IMR-90 (cell line): ENCODE measurements at regions not wholly inside any gene's neighbourhood (a gene's known extent, or its start where the extent isn't known, plus 50 kb on each side); places are given as distances from the start of the nearest gene placed in this dataset.
"Not testable (repeated sequence)": the region's sequence is repeated elsewhere in the genome, so short reads cannot be mapped to it uniquely, and the experiment has no call there.

ENCODE experiments used
- ATAC-seq: fragments of 200-7000 bp; cut with Tn5 transposase; 2 replicates; pipeline ENCODE4 v1.9.1; 2020; ENCODE audit warnings: low read depth, mild to moderate bottlenecking, moderate library complexity
- BruUV-seq: library from RNA; stranded (reverse); fragments of 400-500 nt; replicated peaks from 2 replicates; lab custom pipeline; 2021; lab: Mats Ljungman, UMichigan
- CTCF ChIA-PET: fragments of 300-600 bp; formaldehyde crosslinking; extraction: SDS; loops from one replicate; lab custom pipeline; 2021; ENCODE audit warnings: antibody characterized with exemption; lab: Yijun Ruan, JAX
- POLR2A ChIA-PET: fragments of 300-600 bp; sonication (Branson Sonifier 250); formaldehyde crosslinking; loops from one replicate; lab custom pipeline; 2022; ENCODE audit warnings: antibody characterized with exemption; ENCODE audit not compliant: unreplicated experiment; lab: Charles Lee
- DNase-seq: peaks from one replicate; pipeline ENCODE4 v3.0.0; 2013
- H2AFZ ChIP-seq: replicated peaks from 2 replicates; pipeline ENCODE3; 2013; ENCODE audit warnings: low read length, mild to moderate bottlenecking; ENCODE audit not compliant: poor library complexity
- H2AK5ac ChIP-seq: 2 replicates; pipeline ENCODE4 v1.6.1; 2013; ENCODE audit warnings: low read depth, low read length, inconsistent platforms
- H2AK9ac ChIP-seq: replicated peaks from 2 replicates; pipeline ENCODE3; 2013; ENCODE audit warnings: mild to moderate bottlenecking, low read depth, low read length, moderate library complexity; ENCODE audit not compliant: poor library complexity
- H2BK120ac ChIP-seq: 2 replicates; pipeline ENCODE4 v1.6.1; 2013; ENCODE audit warnings: low read depth, low read length, inconsistent platforms
- H2BK15ac ChIP-seq: 3 replicates; pipeline ENCODE4 v1.6.1; 2013; ENCODE audit warnings: low read depth, low read length, inconsistent platforms
- H2BK20ac ChIP-seq: 2 replicates; pipeline ENCODE4 v1.6.1; 2013; ENCODE audit warnings: low read depth, mild to moderate bottlenecking, inconsistent platforms, low read length, moderate library complexity
- H2BK5ac ChIP-seq: 2 replicates; pipeline ENCODE4 v1.6.1; 2013; ENCODE audit warnings: mild to moderate bottlenecking, low read depth, low read length, inconsistent platforms; ENCODE audit not compliant: poor library complexity, severe bottlenecking
- H3K14ac ChIP-seq: replicated peaks from 2 replicates; pipeline ENCODE4 v1.6.1; 2013; ENCODE audit warnings: low read depth, low read length, inconsistent platforms
- H3K18ac ChIP-seq: 2 replicates; pipeline ENCODE4 v1.6.1; 2013; ENCODE audit warnings: low read depth, low read length, control low read depth
- H3K23ac ChIP-seq: 2 replicates; pipeline ENCODE4 v1.6.1; 2013; ENCODE audit warnings: low read depth, low read length, inconsistent platforms
- H3K27ac ChIP-seq: 2 replicates; pipeline ENCODE4 v1.5.1; 2013; ENCODE audit warnings: mild to moderate bottlenecking, control low read depth, low read length; ENCODE audit not compliant: insufficient read depth
- H3K27me3 ChIP-seq: 2 replicates; pipeline ENCODE4 v1.6.1; 2013; ENCODE audit warnings: low read length; ENCODE audit not compliant: control insufficient read depth, insufficient read depth
- H3K36me3 ChIP-seq: 2 replicates; pipeline ENCODE4 v1.6.1; 2013; ENCODE audit warnings: low read length, mixed read lengths; ENCODE audit not compliant: control insufficient read depth, insufficient read depth
- H3K4ac ChIP-seq: 2 replicates; pipeline ENCODE4 v1.6.1; 2013; ENCODE audit warnings: low read depth, low read length, inconsistent platforms
- H3K4me1 ChIP-seq: 2 replicates; pipeline ENCODE4 v1.6.1; 2013; ENCODE audit warnings: low read length, mixed read lengths; ENCODE audit not compliant: control insufficient read depth, insufficient read depth
- H3K4me2 ChIP-seq: 2 replicates; pipeline ENCODE4 v1.6.1; 2013; ENCODE audit warnings: low read depth, mild to moderate bottlenecking, control low read depth, low read length, moderate library complexity
- H3K4me3 ChIP-seq: 2 replicates; pipeline ENCODE4 v1.5.1; 2013; ENCODE audit warnings: low read depth, mild to moderate bottlenecking, control low read depth, low read length, moderate library complexity; ENCODE audit not compliant: insufficient read depth
- H3K56ac ChIP-seq: 2 replicates; pipeline ENCODE4 v1.6.1; 2013; ENCODE audit warnings: low read length, inconsistent platforms; ENCODE audit not compliant: insufficient read depth; ENCODE audit errors: extremely low read depth
- H3K79me1 ChIP-seq, 2 experiments: 2 replicates each; pipeline ENCODE4 v1.6.1; 2013; ENCODE audit warnings: low read length in 2 of 2, inconsistent platforms in 1 of 2, low read depth in 1 of 2
- H3K9ac ChIP-seq: 2 replicates; pipeline ENCODE4 v1.6.1; 2013; ENCODE audit warnings: low read depth, low read length, control low read depth
- H3K9me1 ChIP-seq: 2 replicates; pipeline ENCODE4 v1.6.1; 2013; ENCODE audit warnings: low read length, inconsistent platforms; ENCODE audit not compliant: insufficient read depth
- H3K9me3 ChIP-seq: 2 replicates; pipeline ENCODE4 v1.6.1; 2013; ENCODE audit warnings: low read length; ENCODE audit not compliant: control insufficient read depth, insufficient read depth
- H4K20me1 ChIP-seq: 2 replicates; pipeline ENCODE4 v1.6.1; 2013; ENCODE audit warnings: low read length, inconsistent platforms; ENCODE audit not compliant: insufficient read depth
- H4K5ac ChIP-seq: 2 replicates; pipeline ENCODE4 v1.6.1; 2013; ENCODE audit warnings: mild to moderate bottlenecking, low read depth, low read length, control low read depth
- H4K8ac ChIP-seq, 2 experiments: 2 replicates each; pipeline ENCODE4 v1.6.1; 2013; ENCODE audit warnings: low read depth in 2 of 2, low read length in 2 of 2, control low read depth in 1 of 2, inconsistent platforms in 1 of 2
- H4K91ac ChIP-seq: 2 replicates; pipeline ENCODE4 v1.6.1; 2013; ENCODE audit warnings: low read depth, low read length, inconsistent platforms; ENCODE audit not compliant: insufficient read depth
- CTCF ChIP-seq: conservative IDR thresholded peaks from 2 replicates; pipeline ENCODE4 v1.5.1; 2012; ENCODE audit warnings: mild to moderate bottlenecking, low read depth, low read length, improper control_type of control experiment
- RAD21 ChIP-seq: IDR thresholded peaks from 2 replicates; pipeline ENCODE4 v1.6.1; 2012; ENCODE audit warnings: low read length, improper control_type of control experiment
- SMC3 ChIP-seq: fragments of 150-350 bp; IDR thresholded peaks from 2 replicates; pipeline ENCODE4 v1.6.1; 2016; ENCODE audit warnings: low read depth, mild to moderate bottlenecking, antibody characterized with exemption, low read length, moderate library complexity
- WGBS, 2 experiments: methylation state at CpG; one replicate each; pipeline versions ENCODE4 v1.1.5 to v1.1.7; 2013; ENCODE audit warnings: missing lambda C conversion rate in 2 of 2; ENCODE audit not compliant: insufficient read length in 1 of 2; ENCODE audit errors: extremely low coverage in 2 of 2; 5-methylcytosine and 5-hydroxymethylcytosine counted together
- dilution Hi-C: fragments of 300-500 bp; cut with HindIII; formaldehyde crosslinking; loops from one replicate; pipeline ENCODE4 v1.14.3; 2018; ENCODE audit warnings: low sequenced_read_pairs; ENCODE audit not compliant: unreplicated experiment
- in situ Hi-C: fragments of 300-500 bp; cut with MboI; formaldehyde crosslinking; loops from 3 replicates; pipeline ENCODE4 v1.14.3; 2019; ENCODE audit warnings: low sequenced_read_pairs, inconsistent platforms, mixed read lengths
- intact Hi-C: fragments of 100-400 bp; cut with micrococcal nuclease; formaldehyde crosslinking; loops from 2 replicates; pipeline ENCODE4 v1.10.0; 2022

- Histone ChIP-seq H3K14ac (no peak overlapping the region), H4K8ac (no peak overlapping the region), H3K36me3 (no peaks in the 10 kb centered on the region), H3K27ac (no peak overlapping the region), H3K4ac (no peak overlapping the region), H2BK20ac (no peak overlapping the region), H4K20me1 (no peaks in the 10 kb centered on the region), H2AK9ac (no peak overlapping the region), H3K79me1 (no peaks in the 10 kb centered on the region), H3K9ac (no peak overlapping the region), H2AFZ (no peak overlapping the region), H3K9me3 (no peaks in the 10 kb centered on the region), H2BK15ac (no peak overlapping the region), H4K91ac (no peak overlapping the region), H3K18ac (no peak overlapping the region), H3K23ac (no peak overlapping the region), H2BK5ac (no peak overlapping the region), H3K9me1 (no peaks in the 10 kb centered on the region), H3K27me3 (no peaks in the 10 kb centered on the region), H4K5ac (no peak overlapping the region), H3K4me2 (no peak overlapping the region), H3K4me1 (no peaks in the 10 kb centered on the region), H2BK120ac (no peak overlapping the region), H3K4me3 (no peak overlapping the region), H2AK5ac (no peak overlapping the region), H3K56ac (no peak overlapping the region)
- DNase-seq (no peak), ATAC-seq (no peak)
- no TSS peak for BruUV-seq
- TF ChIP-seq RAD21 (no peak), SMC3 (no peak), CTCF (no peak)
- intact Hi-C loops, result no loop called here
- in situ Hi-C loops, result no loop called here
- POLR2A ChIA-PET, result no interaction called here
- CTCF ChIA-PET, result no interaction called here
- WGBS, 2 experiments, result no CpG with 5 or more reads among the region's 2 CpGs
- dilution Hi-C loops, result no loop called here
Observed at GRCh38 chr6:103715269-103715668, 1144.5 kb downstream of the HACE1 start.

DNA sequence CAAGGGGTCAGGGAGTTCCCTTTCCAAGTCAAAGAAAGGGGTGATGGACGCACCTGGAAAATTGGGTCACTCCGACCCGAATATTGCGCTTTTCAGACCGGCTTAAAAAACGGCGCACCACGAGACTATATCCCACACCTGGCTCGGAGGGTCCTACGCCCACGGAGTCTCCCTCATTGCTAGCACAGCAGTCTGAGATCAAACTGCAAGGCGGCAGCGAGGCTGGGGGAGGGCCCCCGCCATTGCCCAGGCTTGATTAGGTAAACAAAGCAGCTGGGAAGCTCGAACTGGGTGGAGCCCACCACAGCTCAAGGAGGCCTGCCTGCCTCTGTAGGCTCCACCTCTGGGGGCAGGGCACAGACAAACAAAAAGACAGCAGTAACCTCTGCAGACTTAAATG lies 1150.5 kb downstream of the HACE1 start:
- H2BK20ac ChIP-seq, H3K9ac ChIP-seq, H3K18ac ChIP-seq, H3K27ac ChIP-seq, H3K9me3 ChIP-seq, H2AK9ac ChIP-seq, H2AK5ac ChIP-seq, H3K4ac ChIP-seq, H4K5ac ChIP-seq, H2AFZ ChIP-seq, H4K8ac ChIP-seq, BruUV-seq, intact Hi-C loops, H4K20me1 ChIP-seq, H4K91ac ChIP-seq, H3K23ac ChIP-seq, ATAC-seq, dilution Hi-C loops, H2BK5ac ChIP-seq, H3K36me3 ChIP-seq, H3K4me3 ChIP-seq, H3K27me3 ChIP-seq, H3K9me1 ChIP-seq, H3K4me2 ChIP-seq, H3K79me1 ChIP-seq, POLR2A ChIA-PET, H2BK15ac ChIP-seq, H3K4me1 ChIP-seq, in situ Hi-C loops, CTCF ChIA-PET, H3K56ac ChIP-seq, H2BK120ac ChIP-seq, H3K14ac ChIP-seq, DNase-seq: not testable (repeated sequence)
- WGBS, 2 experiments, result no CpG with 5 or more reads among the region's 15 CpGs
